ENCODE measurements at regions not wholly inside any gene's neighbourhood (a gene's known extent, or its start where the extent isn't known, plus 50 kb on each side); places are given as distances from the start of the nearest gene placed in this dataset.
"Not testable (repeated sequence)": the region's sequence is repeated elsewhere in the genome, so short reads cannot be mapped to it uniquely, and the experiment has no call there.

- DNase-seq (ENCODE audit: low read depth), result no peak
- no peak for TF ChIP-seq CTCF (IDR thresholded peaks at IDR 0.05; ENCODE audit: insufficient read depth, low read length, poor library complexity, severe bottlenecking)
- no peak overlapping the region for H3K4me3 ChIP-seq (ENCODE audit: low read depth, low read length)
- H3K27me3 ChIP-seq (ENCODE audit: control insufficient read depth, insufficient read depth, low read length), result no peaks in the 10 kb centered on the region
- no peaks in the 10 kb centered on the region for H3K36me3 ChIP-seq (ENCODE audit: control insufficient read depth, insufficient read depth, low read length)
These were observed 829.5 kb upstream of the ACO1 start for GRCh38 chr9:31554941-31555340.

- H3K4me3 ChIP-seq (ENCODE audit: low read depth, low read length), result no peak overlapping the region
These were observed 827.6 kb upstream of the ACO1 start for GRCh38 chr9:31556667-31557463.

GRCh38 chr9:31572190-31572589, 812.3 kb upstream of the ACO1 start:
- H3K36me3 ChIP-seq (ENCODE audit: control insufficient read depth, insufficient read depth, low read length); H3K27me3 ChIP-seq (ENCODE audit: control insufficient read depth, insufficient read depth, low read length); DNase-seq (ENCODE audit: low read depth); H3K4me3 ChIP-seq (ENCODE audit: low read depth, low read length): not testable (repeated sequence)

More at GRCh38 chr9:31556667-31557463, 827.6 kb upstream of the ACO1 start:
- TF ChIP-seq CTCF (IDR thresholded peaks at IDR 0.05; ENCODE audit: insufficient read depth, low read length, poor library complexity, severe bottlenecking), result no peak
- Histone ChIP-seq H3K36me3 (ENCODE audit: control insufficient read depth, insufficient read depth, low read length) (no peaks in the 10 kb centered on the region), H3K27me3 (ENCODE audit: control insufficient read depth, insufficient read depth, low read length) (no peaks in the 10 kb centered on the region)
- DNase-seq (ENCODE audit: low read depth), result no peak

- no peak for DNase-seq (ENCODE audit: low read depth)
- Histone ChIP-seq H3K36me3 (ENCODE audit: control insufficient read depth, insufficient read depth, low read length) (no peaks in the 10 kb centered on the region), H3K4me3 (ENCODE audit: low read depth, low read length) (no peak overlapping the region), H3K27me3 (ENCODE audit: control insufficient read depth, insufficient read depth, low read length) (no peaks in the 10 kb centered on the region)
- no peak for TF ChIP-seq CTCF (IDR thresholded peaks at IDR 0.05; ENCODE audit: insufficient read depth, low read length, poor library complexity, severe bottlenecking)
These were observed 810.9 kb upstream of the ACO1 start for GRCh38 chr9:31573561-31573960.

- H3K36me3 ChIP-seq (ENCODE audit: control insufficient read depth, insufficient read depth, low read length), result no peaks in the 10 kb centered on the region
- no peak for DNase-seq (ENCODE audit: low read depth)
- TF ChIP-seq CTCF (IDR thresholded peaks at IDR 0.05; ENCODE audit: insufficient read depth, low read length, poor library complexity, severe bottlenecking), result no peak
- H3K27me3 ChIP-seq (ENCODE audit: control insufficient read depth, insufficient read depth, low read length), result no peaks in the 10 kb centered on the region
- no peak overlapping the region for H3K4me3 ChIP-seq (ENCODE audit: low read depth, low read length)
These were observed 810.3 kb upstream of the ACO1 start for GRCh38 chr9:31574006-31574765.

- DNase-seq (ENCODE audit: low read depth), result no peak
- TF ChIP-seq CTCF (IDR thresholded peaks at IDR 0.05; ENCODE audit: insufficient read depth, low read length, poor library complexity, severe bottlenecking), result no peak
These were observed 802.4 kb upstream of the ACO1 start for GRCh38 chr9:31582071-31582470.

More at GRCh38 chr9:31582071-31582470, 802.4 kb upstream of the ACO1 start:
- H3K36me3 ChIP-seq (ENCODE audit: control insufficient read depth, insufficient read depth, low read length), result no peaks in the 10 kb centered on the region
- H3K27me3 ChIP-seq (ENCODE audit: control insufficient read depth, insufficient read depth, low read length), result no peaks in the 10 kb centered on the region
- no peak overlapping the region for H3K4me3 ChIP-seq (ENCODE audit: low read depth, low read length)

Data from kidney epithelial cell (primary cell).